ENCODE measurements at regions not wholly inside any gene's neighbourhood (a gene's known extent, or its start where the extent isn't known, plus 50 kb on each side); places are given as distances from the start of the nearest gene placed in this dataset.

- TF ChIP-seq CTCF (IDR thresholded peaks at IDR 0.05 in 4 of 5, conservative IDR thresholded peaks at IDR 0.05 in 1 of 5) (no peak), POLR2A (IDR thresholded peaks at IDR 0.05) (no peak)
These were observed 67.1 kb upstream of the SYPL1 start for GRCh38 chr7:106179256-106179655.

All from gastrocnemius medialis (tissue), 4 donors.